K562 (cell line): ENCODE measurements at regions not wholly inside any gene's neighbourhood (a gene's known extent, or its start where the extent isn't known, plus 50 kb on each side); places are given as distances from the start of the nearest gene placed in this dataset.

Experiments
- ATAC-seq: fragments of 200-7000 bp; cut with Tn5 transposase; 3 replicates; pipeline ENCODE4 v1.9.1; 2020; ENCODE audit warnings: moderate library complexity
- BruUV-seq: library from RNA; stranded (reverse); fragments of 400-500 nt; replicated peaks from 2 replicates; lab custom pipeline; 2021; lab: Mats Ljungman, UMichigan
- CTCF ChIA-PET: fragments of 300-600 bp; formaldehyde crosslinking; extraction: SDS; loops from one replicate; lab custom pipeline; 2021; ENCODE audit warnings: low intra/inter-chr PET ratio; lab: Yijun Ruan, JAX
- POLR2A ChIA-PET: fragments of 300-600, 350-650 bp; sonication (Branson Sonifier 250); formaldehyde crosslinking; extraction: SDS; loops from one replicate; lab custom pipeline; 2021; ENCODE audit warnings: antibody characterized with exemption, inconsistent platforms; lab: Yijun Ruan, JAX
- DNase-seq, 4 experiments: peaks; one replicate each; pipeline versions ENCODE4 v3.0.0 to v3.0.0-alpha.2; 2011 to 2018; ENCODE audit warnings: low spot score in 3 of 4, mixed read lengths in 3 of 4; ENCODE audit errors: extremely low read depth in 1 of 4
- FAIRE-seq: peaks from 2 replicates; lab custom pipeline; 2011; peaks lifted over from hg19 to GRCh38; lab: Jason Lieb, UNC
- H2AFZ ChIP-seq: 2 replicates; pipeline ENCODE4 v1.6.0; 2011; ENCODE audit warnings: low read depth, low read length, control low read depth, inconsistent platforms
- H3K27ac ChIP-seq: fragments of 200-600 bp; 3 replicates; pipeline ENCODE4 v1.8.0; 2011; ENCODE audit warnings: low read depth, mild to moderate bottlenecking, control low read depth, inconsistent platforms, low read length, moderate library complexity, mixed read lengths; ENCODE audit errors: extremely low read depth
- H3K27me3 ChIP-seq, 2 experiments: fragments of 300-600 bp in 1 of 2; 2 replicates in 1 of 2; 3 replicates in 1 of 2; pipeline versions ENCODE4 v1.6.0 to v1.8.0; 2011; ENCODE audit warnings: inconsistent platforms in 2 of 2, low read length in 2 of 2, mild to moderate bottlenecking in 1 of 2, mixed read lengths in 1 of 2, moderate library complexity in 1 of 2; ENCODE audit not compliant: control insufficient read depth in 2 of 2, insufficient read depth in 2 of 2
- H3K36me3 ChIP-seq: fragments of 300-600 bp; 3 replicates; pipeline ENCODE4 v1.8.0; 2011; ENCODE audit warnings: mild to moderate bottlenecking, low read length, inconsistent platforms; ENCODE audit not compliant: control insufficient read depth, insufficient read depth
- H3K4me1 ChIP-seq, 2 experiments: fragments of 200-600 bp in 1 of 2; replicated peaks in 1 of 2; 2 replicates in 1 of 2; 3 replicates in 1 of 2; pipeline versions ENCODE4 v1.5.1 to v1.8.0; 2011; ENCODE audit warnings: inconsistent platforms in 2 of 2, low read length in 2 of 2, mild to moderate bottlenecking in 1 of 2, mixed read lengths in 1 of 2, moderate library complexity in 1 of 2; ENCODE audit not compliant: control insufficient read depth in 2 of 2, insufficient read depth in 2 of 2
- H3K4me2 ChIP-seq: 2 replicates; pipeline ENCODE4 v1.6.1; 2011; ENCODE audit warnings: low read length, control low read depth, inconsistent platforms, mixed read lengths; ENCODE audit not compliant: insufficient read depth
- H3K4me3 ChIP-seq: fragments of 200-600 bp; sonication (generic), shearing (Covaris generic); 2 replicates; pipeline ENCODE4 v1.5.1; 2016; ENCODE audit warnings: control low read depth, inconsistent platforms
- H3K79me2 ChIP-seq: fragments of 200-600 bp; 3 replicates; pipeline ENCODE4 v1.8.0; 2011; ENCODE audit warnings: low read length, inconsistent platforms; ENCODE audit not compliant: control insufficient read depth, insufficient read depth
- H3K9ac ChIP-seq, 2 experiments: 2 replicates each; pipeline versions ENCODE4 v1.6.0 to v1.6.1; 2011; ENCODE audit warnings: low read depth in 2 of 2, low read length in 2 of 2, control low read depth in 1 of 2, inconsistent platforms in 1 of 2, mild to moderate bottlenecking in 1 of 2, mixed read lengths in 1 of 2; ENCODE audit not compliant: insufficient read depth in 1 of 2
- H3K9me1 ChIP-seq: one replicate; pipeline ENCODE4 v1.6.0; 2011; ENCODE audit warnings: inconsistent platforms, mild to moderate bottlenecking, low read length, moderate library complexity; ENCODE audit not compliant: control insufficient read depth, insufficient read depth
- H3K9me3 ChIP-seq: replicated peaks from 2 replicates; pipeline ENCODE4 v1.5.1; 2011; ENCODE audit warnings: low read depth, low read length, inconsistent platforms; ENCODE audit not compliant: control insufficient read depth, insufficient read depth
- H4K20me1 ChIP-seq: replicated peaks from 2 replicates; pipeline ENCODE4 v1.6.1; 2011; ENCODE audit warnings: low read length, inconsistent platforms, mixed read lengths; ENCODE audit not compliant: control insufficient read depth, insufficient read depth
- CHD7 ChIP-seq: fragments of 200-600 bp; sonication (generic); IDR thresholded peaks from one replicate; pipeline ENCODE4 v1.6.1; 2012; ENCODE audit warnings: mild to moderate bottlenecking, low read depth, low read length, inconsistent platforms
- CTCF ChIP-seq, 3 experiments: IDR thresholded peaks in 2 of 3; conservative IDR thresholded peaks in 1 of 3; 2 replicates each; pipeline ENCODE4 v1.5.1; 2011 to 2012; ENCODE audit warnings: low read length in 3 of 3, mild to moderate bottlenecking in 3 of 3, control low read depth in 2 of 3, improper control_type of control experiment in 1 of 3, inconsistent platforms in 1 of 3, low read depth in 1 of 3, mixed read lengths in 1 of 3, moderate library complexity in 1 of 3; ENCODE audit not compliant: insufficient read depth in 2 of 3
- WGBS: fragments of 100-300 bp; shearing (Covaris generic); methylation state at CpG from one replicate; pipeline ENCODE4 v1.1.6; 2016; ENCODE audit warnings: low coverage, mixed read lengths; ENCODE audit not compliant: insufficient coverage; ENCODE audit errors: missing lambda C conversion rate; 5-methylcytosine and 5-hydroxymethylcytosine counted together
- in situ Hi-C: fragments of 300-500 bp; cut with MboI; formaldehyde crosslinking; loops from 4 replicates; pipeline ENCODE4 v1.15.0; 2018; ENCODE audit warnings: inconsistent platforms, mixed read lengths
- intact Hi-C: fragments of 100-400 bp; cut with micrococcal nuclease; formaldehyde crosslinking; loops from 2 replicates; pipeline ENCODE4 v1.14.2; 2022

- TF ChIP-seq CTCF (IDR thresholded peaks at IDR 0.05 in 2 of 3, conservative IDR thresholded peaks at IDR 0.05 in 1 of 3; ENCODE audit: insufficient read depth in 2 of 3, low read depth in 1 of 3, low read length in 3 of 3) (peak in 1 of 3 experiments; percentile 33; a peak in 1 of 6 replicates), CHD7 (no peak)
- no peaks in the 10 kb centered on the region for H4K20me1 ChIP-seq
- H3K4me2 ChIP-seq: no peak overlapping the region
- DNase-seq: no peak
- FAIRE-seq: no peak
- in situ Hi-C loops: no loop called here
- H3K27me3 ChIP-seq: peaks cover 0 to 4% of the 10 kb centered on the region in 2 experiments; a peak in 1 of 5 replicates
- no peaks in the 10 kb centered on the region for H3K36me3 ChIP-seq
- ChIA-PET CTCF (no interaction called here), POLR2A (no interaction called here)
- intact Hi-C loops: no loop called here
- no peaks in the 10 kb centered on the region for H3K79me2 ChIP-seq
- no peaks in the 10 kb centered on the region for H3K9me3 ChIP-seq
- H3K27ac ChIP-seq: no peak overlapping the region
- no peak overlapping the region for H2AFZ ChIP-seq
- no peak overlapping the region for H3K4me3 ChIP-seq
- BruUV-seq: no TSS peak
- H3K9me1 ChIP-seq: no peaks in the 10 kb centered on the region
- H3K4me1 ChIP-seq: no peaks in the 10 kb centered on the region
- 0% methylated on average over 11 of the region's 14 CpGs for WGBS
- H3K9ac ChIP-seq: no peak overlapping the region
- ATAC-seq: no peak
Observed at GRCh38 chr3:127445581-127446343, 144.8 kb downstream of the TPRA1 start.
